ENCODE measurements at regions not wholly inside any gene's neighbourhood (a gene's known extent, or its start where the extent isn't known, plus 50 kb on each side); places are given as distances from the start of the nearest gene placed in this dataset.

DNA sequence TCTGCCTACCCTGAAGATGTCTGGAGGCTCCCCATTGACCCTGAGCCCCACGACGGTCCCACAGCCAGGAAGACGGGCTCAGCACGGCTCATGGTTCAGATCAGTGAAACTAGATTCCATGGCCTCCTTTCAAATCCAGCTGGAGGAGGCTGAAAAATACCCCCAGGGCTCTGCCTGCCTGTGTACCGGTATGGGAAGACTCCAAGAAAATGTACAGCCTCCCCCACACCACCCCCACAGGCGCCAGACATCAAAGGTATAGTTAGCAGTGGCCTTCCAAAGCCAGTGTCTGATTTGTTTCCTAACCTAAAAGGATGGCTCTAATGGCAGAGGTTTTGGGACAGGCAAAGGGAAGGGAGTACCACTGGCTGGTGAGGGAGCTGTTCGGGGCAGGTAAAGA lies 86.2 kb upstream of the SNAP25 start:
- Histone ChIP-seq H3K36me3 (no peaks in the 10 kb centered on the region), H3K4me3 (no peak overlapping the region), H3K9me3 (no peaks in the 10 kb centered on the region), H3K4me1 (no peaks in the 10 kb centered on the region), H3K27ac (no peak overlapping the region), H3K27me3 (no peaks in the 10 kb centered on the region)
- intact Hi-C loops (cut with DNase I): no loop called here
- no peak for DNase-seq (ENCODE audit: low spot score in 2 of 2)
- TF ChIP-seq, protein P1, sequence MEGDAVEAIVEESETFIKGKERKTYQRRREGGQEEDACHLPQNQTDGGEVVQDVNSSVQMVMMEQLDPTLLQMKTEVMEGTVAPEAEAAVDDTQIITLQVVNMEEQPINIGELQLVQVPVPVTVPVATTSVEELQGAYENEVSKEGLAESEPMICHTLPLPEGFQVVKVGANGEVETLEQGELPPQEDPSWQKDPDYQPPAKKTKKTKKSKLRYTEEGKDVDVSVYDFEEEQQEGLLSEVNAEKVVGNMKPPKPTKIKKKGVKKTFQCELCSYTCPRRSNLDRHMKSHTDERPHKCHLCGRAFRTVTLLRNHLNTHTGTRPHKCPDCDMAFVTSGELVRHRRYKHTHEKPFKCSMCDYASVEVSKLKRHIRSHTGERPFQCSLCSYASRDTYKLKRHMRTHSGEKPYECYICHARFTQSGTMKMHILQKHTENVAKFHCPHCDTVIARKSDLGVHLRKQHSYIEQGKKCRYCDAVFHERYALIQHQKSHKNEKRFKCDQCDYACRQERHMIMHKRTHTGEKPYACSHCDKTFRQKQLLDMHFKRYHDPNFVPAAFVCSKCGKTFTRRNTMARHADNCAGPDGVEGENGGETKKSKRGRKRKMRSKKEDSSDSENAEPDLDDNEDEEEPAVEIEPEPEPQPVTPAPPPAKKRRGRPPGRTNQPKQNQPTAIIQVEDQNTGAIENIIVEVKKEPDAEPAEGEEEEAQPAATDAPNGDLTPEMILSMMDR (IDR thresholded peaks at IDR 0.05): no peak

DNA sequence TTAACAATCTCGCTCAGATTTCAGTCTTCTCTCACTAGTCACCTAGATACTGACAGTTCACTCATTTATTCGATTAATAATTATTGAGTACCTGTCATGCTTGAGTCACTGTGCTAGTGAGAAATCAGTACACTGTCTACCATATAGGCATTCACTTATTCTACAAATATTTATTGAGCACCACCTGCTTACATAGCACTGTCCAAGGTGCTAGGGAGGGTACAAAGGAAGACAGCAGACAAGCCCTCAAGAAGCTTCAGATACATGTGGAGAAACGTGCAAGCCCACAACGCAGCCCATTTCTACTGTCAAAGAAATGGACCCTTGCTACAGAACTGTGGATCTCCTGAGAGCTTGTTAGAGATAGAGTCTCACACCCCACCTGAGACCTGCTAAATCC lies 85.1 kb upstream of the SNAP25 start:
- no peaks in the 10 kb centered on the region for H3K36me3 ChIP-seq
- TF ChIP-seq, protein P1 (IDR thresholded peaks at IDR 0.05): no peak
- H3K9me3 ChIP-seq: no peaks in the 10 kb centered on the region
- DNase-seq (ENCODE audit: low spot score in 2 of 2): no peak
- H3K4me3 ChIP-seq: no peak overlapping the region
- no peaks in the 10 kb centered on the region for H3K27me3 ChIP-seq
- no peak overlapping the region for H3K27ac ChIP-seq
- no peaks in the 10 kb centered on the region for H3K4me1 ChIP-seq
- intact Hi-C loops (cut with DNase I): no loop called here

DNA sequence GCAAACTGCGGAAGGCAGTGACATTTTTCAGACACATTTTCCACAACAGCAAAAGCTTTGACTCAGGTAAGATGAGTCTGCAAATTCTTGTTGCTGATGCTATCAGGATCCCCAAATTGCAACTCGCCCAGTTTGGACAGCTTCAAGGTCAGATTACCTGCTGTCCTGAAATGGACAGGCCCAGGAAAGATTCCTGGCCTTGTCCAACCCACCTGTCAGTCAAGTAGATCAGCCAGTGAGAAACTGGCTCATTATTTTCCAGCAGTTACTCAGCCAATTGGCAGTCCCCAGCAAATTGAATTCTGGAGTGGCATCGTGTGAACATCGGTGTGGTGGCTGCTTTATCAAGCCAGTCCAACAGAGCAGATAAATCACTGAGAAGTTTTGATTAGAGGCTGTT lies 84.5 kb upstream of the SNAP25 start:
- Histone ChIP-seq H3K27ac (no peak overlapping the region), H3K4me3 (no peak overlapping the region), H3K27me3 (no peaks in the 10 kb centered on the region), H3K4me1 (no peaks in the 10 kb centered on the region), H3K9me3 (no peaks in the 10 kb centered on the region), H3K36me3 (no peaks in the 10 kb centered on the region)
- intact Hi-C loops (cut with DNase I): no loop called here
- TF ChIP-seq, protein P1 (IDR thresholded peaks at IDR 0.05): no peak
- no peak for DNase-seq (ENCODE audit: low spot score in 2 of 2)

DNA sequence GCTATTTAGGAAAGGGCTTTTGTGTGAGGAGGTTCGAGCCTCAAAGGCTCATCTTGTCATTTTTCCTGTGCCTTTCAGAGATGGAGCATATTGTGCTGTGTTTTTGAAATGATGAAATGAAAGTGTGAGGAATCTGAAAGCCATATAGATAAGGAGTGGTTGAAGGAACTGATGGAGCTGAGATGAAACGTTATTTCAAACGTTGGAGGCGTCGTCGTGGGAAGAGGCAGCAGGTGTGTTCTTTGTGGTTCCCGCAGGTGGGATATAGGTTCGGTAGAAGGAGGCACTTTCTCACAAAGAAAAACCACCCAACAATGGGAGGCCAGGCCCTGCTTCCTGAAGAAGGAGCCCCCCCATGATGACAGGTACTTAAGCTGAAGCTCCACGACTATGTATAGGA lies 83.2 kb upstream of the SNAP25 start:
- Histone ChIP-seq H3K9me3 (no peaks in the 10 kb centered on the region), H3K27ac (no peak overlapping the region), H3K27me3 (no peaks in the 10 kb centered on the region), H3K4me1 (no peaks in the 10 kb centered on the region), H3K4me3 (no peak overlapping the region), H3K36me3 (no peaks in the 10 kb centered on the region)
- no peak for DNase-seq (ENCODE audit: low spot score in 2 of 2)
- intact Hi-C loops (cut with DNase I): no loop called here
- TF ChIP-seq, protein P1 (IDR thresholded peaks at IDR 0.05): no peak

DNA sequence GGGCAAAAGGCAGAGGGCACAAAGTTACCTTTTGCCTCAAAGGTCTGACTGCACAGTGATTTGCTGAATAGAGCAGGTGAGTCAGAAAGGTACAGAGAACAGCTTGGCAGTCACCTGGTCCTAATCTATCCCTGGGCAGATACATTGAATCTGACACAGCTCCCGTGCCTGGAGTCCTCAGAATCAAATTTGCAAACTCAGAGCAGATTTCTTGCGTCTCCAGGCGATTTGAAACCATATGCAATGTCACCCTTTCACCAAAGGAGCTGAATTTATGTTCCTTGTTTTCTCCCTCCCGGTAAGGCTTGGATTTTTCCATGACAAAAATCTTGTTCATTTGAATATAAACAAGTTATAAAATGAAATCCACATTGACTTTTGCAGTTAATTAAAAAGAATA lies 81.6 kb upstream of the SNAP25 start:
- Histone ChIP-seq H3K4me1 (no peaks in the 10 kb centered on the region), H3K36me3 (no peaks in the 10 kb centered on the region), H3K27ac (no peak overlapping the region), H3K4me3 (no peak overlapping the region), H3K27me3 (no peaks in the 10 kb centered on the region), H3K9me3 (no peaks in the 10 kb centered on the region)
- TF ChIP-seq, protein P1 (IDR thresholded peaks at IDR 0.05): no peak
- no peak for DNase-seq (ENCODE audit: low spot score in 2 of 2)
- intact Hi-C loops (cut with DNase I): no loop called here

DNA sequence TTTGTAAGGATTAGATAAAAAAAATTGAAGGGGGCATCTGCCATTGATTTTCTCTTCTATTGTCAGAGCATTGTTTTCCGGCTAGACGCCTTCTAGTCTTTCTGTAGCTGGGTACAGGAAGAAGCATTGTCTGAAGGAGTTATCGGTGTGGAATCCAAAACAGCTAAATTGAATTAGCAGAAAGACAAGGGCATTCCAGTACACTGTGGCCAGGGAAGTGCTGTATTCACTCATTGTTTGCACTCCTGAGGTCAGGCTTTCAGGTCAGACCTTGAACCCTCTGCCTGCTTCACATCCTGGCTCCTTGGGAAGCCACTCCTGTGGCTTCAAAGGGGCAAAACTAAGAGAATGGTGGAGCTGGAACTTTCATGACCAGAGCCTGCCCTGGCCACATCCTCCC lies 81.1 kb upstream of the SNAP25 start:
- H3K27me3 ChIP-seq: no peaks in the 10 kb centered on the region
- no peaks in the 10 kb centered on the region for H3K4me1 ChIP-seq
- no peak overlapping the region for H3K27ac ChIP-seq
- no peak overlapping the region for H3K4me3 ChIP-seq
- no peak for DNase-seq (ENCODE audit: low spot score in 2 of 2)
- H3K9me3 ChIP-seq: no peaks in the 10 kb centered on the region
- TF ChIP-seq, protein P1 (IDR thresholded peaks at IDR 0.05): no peak
- no peaks in the 10 kb centered on the region for H3K36me3 ChIP-seq
- intact Hi-C loops (cut with DNase I): no loop called here

All from ascending aorta (tissue), 2 donors.